SK-N-SH (cell line): ENCODE measurements at regions not wholly inside any gene's neighbourhood (a gene's known extent, or its start where the extent isn't known, plus 50 kb on each side); places are given as distances from the start of the nearest gene placed in this dataset.

Source experiments
- CTCF ChIA-PET: fragments of 300-600, 350-600 bp; formaldehyde crosslinking; extraction: SDS; loops from one replicate; lab custom pipeline; 2021; lab: Yijun Ruan, JAX
- POLR2A ChIA-PET: fragments of 350-600 bp; sonication (Branson Sonifier 250); formaldehyde crosslinking; extraction: SDS; loops from one replicate; lab custom pipeline; 2020; ENCODE audit warnings: antibody characterized with exemption, inconsistent platforms; lab: Yijun Ruan, JAX
- DNase-seq: peaks from one replicate; pipeline ENCODE4 v3.0.0; 2012
- H2AFZ ChIP-seq: fragments of 200-600 bp; sonication (generic); 2 replicates; pipeline ENCODE4 v1.8.1; 2016; ENCODE audit warnings: antibody characterized with exemption, mild to moderate bottlenecking, low read depth
- H3F3A ChIP-seq: fragments of 200-600 bp; sonication (generic); replicated peaks from 2 replicates; pipeline ENCODE3; 2016; ENCODE audit warnings: antibody characterized with exemption, mild to moderate bottlenecking; ENCODE audit not compliant: insufficient read depth
- H3K27ac ChIP-seq, 2 experiments: fragments of 200-500 bp in 1 of 2; fragments of 200-600 bp in 1 of 2; sonication (Bioruptor generic) in 1 of 2; sonication (generic), shearing (Covaris generic) in 1 of 2; 2 replicates each; pipeline versions ENCODE4 v1.5.1 to v1.6.1; 2014 to 2016; ENCODE audit warnings: low read depth in 2 of 2, inconsistent platforms in 1 of 2, low read length in 1 of 2, mild to moderate bottlenecking in 1 of 2, mixed read lengths in 1 of 2
- H3K27me3 ChIP-seq: fragments of 200-600 bp; sonication (generic), shearing (Covaris generic); 2 replicates; pipeline ENCODE4 v1.6.1; 2016; ENCODE audit warnings: mixed run types; ENCODE audit not compliant: insufficient read depth
- H3K36me3 ChIP-seq, 2 experiments: fragments of 200-500 bp in 1 of 2; fragments of 200-600 bp in 1 of 2; sonication (Bioruptor generic) in 1 of 2; sonication (generic) in 1 of 2; replicated peaks in 1 of 2; 2 replicates each; pipeline versions ENCODE3 to v1.5.1; 2014 to 2016; ENCODE audit warnings: low read length in 1 of 2, mild to moderate bottlenecking in 1 of 2; ENCODE audit not compliant: insufficient read depth in 2 of 2, control insufficient read depth in 1 of 2
- H3K4me1 ChIP-seq, 2 experiments: fragments of 200-500 bp in 1 of 2; fragments of 200-600 bp in 1 of 2; sonication (Bioruptor generic) in 1 of 2; sonication (generic), shearing (Covaris generic) in 1 of 2; 2 replicates each; pipeline versions ENCODE4 v1.5.1 to v1.6.1; 2014 to 2016; ENCODE audit warnings: low read depth in 1 of 2, low read length in 1 of 2, mixed run types in 1 of 2; ENCODE audit not compliant: insufficient read depth in 2 of 2, control insufficient read depth in 1 of 2
- H3K4me2 ChIP-seq: fragments of 200-600 bp; sonication (generic), shearing (Covaris generic); 2 replicates; pipeline ENCODE4 v1.6.1; 2017; ENCODE audit warnings: mixed run types
- H3K4me3 ChIP-seq, 2 experiments: fragments of 200-500 bp in 1 of 2; fragments of 200-600 bp in 1 of 2; sonication (Bioruptor generic) in 1 of 2; sonication (generic), shearing (Covaris generic) in 1 of 2; 2 replicates each; pipeline versions ENCODE4 v1.5.1 to v1.8.1; 2014 to 2016; ENCODE audit warnings: low read depth in 2 of 2, inconsistent platforms in 1 of 2, low read length in 1 of 2, mild to moderate bottlenecking in 1 of 2, mixed read lengths in 1 of 2, moderate library complexity in 1 of 2
- H3K79me2 ChIP-seq: fragments of 200-600 bp; sonication (generic); 2 replicates; pipeline ENCODE4 v1.8.1; 2017; ENCODE audit warnings: mild to moderate bottlenecking; ENCODE audit not compliant: insufficient read depth
- H3K9ac ChIP-seq: fragments of 200-600 bp; sonication (generic); 2 replicates; pipeline ENCODE4 v1.6.1; 2017; ENCODE audit warnings: mixed run types
- H3K9me2 ChIP-seq: fragments of 200-600 bp; sonication (generic); 2 replicates; pipeline ENCODE4 v1.6.1; 2017; ENCODE audit warnings: mixed run types
- H3K9me3 ChIP-seq: fragments of 200-600 bp; sonication (generic); 2 replicates; pipeline ENCODE4 v1.6.1; 2017; ENCODE audit warnings: mixed run types, mild to moderate bottlenecking, moderate library complexity
- H4K20me1 ChIP-seq: fragments of 200-600 bp; sonication (generic); 2 replicates; pipeline ENCODE4 v1.6.1; 2017; ENCODE audit warnings: mild to moderate bottlenecking, mixed run types; ENCODE audit not compliant: insufficient read depth
- CHD2 ChIP-seq: fragments of 150-350 bp; IDR thresholded peaks from 2 replicates; pipeline ENCODE4 v1.6.1; 2018; ENCODE audit warnings: low read length; ENCODE audit not compliant: partially characterized antibody
- ELF1 ChIP-seq: IDR thresholded peaks from 2 replicates; pipeline ENCODE4 v1.4.0; 2012
- EP300 ChIP-seq, 2 experiments: IDR thresholded peaks; 2 replicates each; pipeline versions ENCODE4 v1.4.0 to v1.6.1; 2012; ENCODE audit warnings: borderline replicate concordance in 1 of 2, low read depth in 1 of 2, low read length in 1 of 2
- FOSL2 ChIP-seq: IDR thresholded peaks from 2 replicates; pipeline ENCODE4 v1.4.0; 2012; ENCODE audit warnings: low read depth, mild to moderate bottlenecking, moderate library complexity, borderline replicate concordance
- FOXJ3 ChIP-seq: sonication (generic); formaldehyde crosslinking; IDR thresholded peaks from 2 replicates; pipeline ENCODE4 v1.5.1; 2020; ENCODE audit warnings: mild to moderate bottlenecking, missing genetic modification reagents
- GABPA ChIP-seq: IDR thresholded peaks from 2 replicates; pipeline ENCODE4 v1.4.0; 2012; ENCODE audit warnings: low read depth, mild to moderate bottlenecking
- GATA2 ChIP-seq: sonication (generic); formaldehyde crosslinking; IDR thresholded peaks from 2 replicates; pipeline ENCODE4 v1.5.0; 2020; ENCODE audit warnings: mild to moderate bottlenecking, missing genetic modification reagents
- JUND ChIP-seq: IDR thresholded peaks from 2 replicates; pipeline ENCODE4 v1.4.0; 2012
- MAX ChIP-seq: IDR thresholded peaks from 2 replicates; pipeline ENCODE4 v1.4.0; 2012; ENCODE audit warnings: low read depth
- MXI1 ChIP-seq: IDR thresholded peaks from 2 replicates; pipeline ENCODE4 v1.6.1; 2012; ENCODE audit warnings: mild to moderate bottlenecking, low read depth, low read length, improper control_type of control experiment
- NFIC ChIP-seq: IDR thresholded peaks from 2 replicates; pipeline ENCODE4 v1.4.0; 2012; ENCODE audit warnings: borderline replicate concordance
- NRF1 ChIP-seq: IDR thresholded peaks from 2 replicates; pipeline ENCODE4 v1.6.1; 2012; ENCODE audit warnings: low read depth, mild to moderate bottlenecking, low read length
- RAD21 ChIP-seq: IDR thresholded peaks from 2 replicates; pipeline ENCODE4 v1.6.1; 2012; ENCODE audit warnings: mild to moderate bottlenecking, low read length
- REST ChIP-seq: IDR thresholded peaks from 2 replicates; pipeline ENCODE4 v1.6.1; 2012; ENCODE audit warnings: mild to moderate bottlenecking, low read depth, low read length, moderate library complexity
- RFX5 ChIP-seq: IDR thresholded peaks from 2 replicates; pipeline ENCODE4 v1.6.1; 2012; ENCODE audit warnings: mild to moderate bottlenecking, improper control_type of control experiment, low read length
- SIN3A ChIP-seq: IDR thresholded peaks from 2 replicates; pipeline ENCODE4 v1.6.1; 2012; ENCODE audit warnings: low read depth, mild to moderate bottlenecking, low read length, moderate library complexity, borderline replicate concordance
- SMC3 ChIP-seq: IDR thresholded peaks from 2 replicates; pipeline ENCODE4 v1.6.1; 2012; ENCODE audit warnings: low read depth, low read length, improper control_type of control experiment
- TAF1 ChIP-seq: IDR thresholded peaks from 2 replicates; pipeline ENCODE4 v1.6.1; 2012; ENCODE audit warnings: low read depth, mild to moderate bottlenecking, low read length, moderate library complexity, borderline replicate concordance
- TCF12 ChIP-seq: IDR thresholded peaks from 2 replicates; pipeline ENCODE4 v1.4.0; 2012
- TEAD4 ChIP-seq: IDR thresholded peaks from 2 replicates; pipeline ENCODE4 v1.4.0; 2012; ENCODE audit warnings: mild to moderate bottlenecking, borderline replicate concordance; ENCODE audit not compliant: insufficient read depth
- WGBS: methylation state at CpG from one replicate; pipeline ENCODE4 v1.1.6; 2017; ENCODE audit warnings: low lambda C conversion rate; 5-methylcytosine and 5-hydroxymethylcytosine counted together
- TF ChIP-seq, protein P1 (sequence below): fragments of 150-350 bp; IDR thresholded peaks from 2 replicates; pipeline ENCODE4 v1.6.1; 2017; ENCODE audit warnings: antibody characterized with exemption, low read length, low read depth, borderline replicate concordance
- TF ChIP-seq, protein P2 (sequence below): fragments of 200-600 bp; sonication (generic); IDR thresholded peaks from 2 replicates; pipeline ENCODE4 v1.6.1; 2017; ENCODE audit warnings: antibody characterized with exemption, mild to moderate bottlenecking, moderate library complexity

DNA sequence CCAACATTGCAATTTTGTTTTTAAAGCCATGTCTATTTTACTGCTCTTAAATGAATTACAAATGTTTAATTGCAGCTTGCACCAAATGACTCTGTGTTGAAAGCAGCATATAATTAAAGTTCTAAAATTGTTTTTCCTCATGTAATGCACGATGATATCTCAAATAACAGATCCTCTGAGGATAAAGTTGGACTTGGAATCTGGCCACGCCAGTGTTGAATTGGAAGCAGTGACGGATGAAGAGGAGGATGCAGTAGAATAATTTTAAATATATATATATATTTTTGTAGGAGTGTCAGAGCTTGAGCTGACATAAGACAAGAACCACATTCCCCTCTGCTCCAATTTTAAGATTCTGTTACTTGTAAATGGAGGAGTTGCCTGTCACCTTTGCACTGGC, 406.6 kb upstream of the DPPA4 start (continued):
- TF ChIP-seq NRF1 (no peak), TCF12 (no peak), JUND (no peak), MXI1 (no peak)
- TF ChIP-seq, all 33 proteins: peak for 0

- ChIA-PET CTCF (no interaction called here), POLR2A (no interaction called here)
- H3K4me3 ChIP-seq, result no peak overlapping the region
- WGBS, result 65% methylated on average over 5 of the region's 5 CpGs
- H3K4me2 ChIP-seq, result no peak overlapping the region
- no peak overlapping the region for H2AFZ ChIP-seq
- no peak for DNase-seq
- H3K9me2 ChIP-seq, result no peaks in the 10 kb centered on the region
- no peaks in the 10 kb centered on the region for H4K20me1 ChIP-seq
- H3K9ac ChIP-seq, result no peak overlapping the region
- H3K9me3 ChIP-seq, result no peaks in the 10 kb centered on the region
- H3K27me3 ChIP-seq, result no peaks in the 10 kb centered on the region
- no peaks in the 10 kb centered on the region for H3F3A ChIP-seq
- H3K4me1 ChIP-seq, result no peaks in the 10 kb centered on the region
- H3K79me2 ChIP-seq, result no peaks in the 10 kb centered on the region
- no peaks in the 10 kb centered on the region for H3K36me3 ChIP-seq
- H3K27ac ChIP-seq, result no peak overlapping the region
- TF ChIP-seq ELF1 (no peak), FOSL2 (no peak), FOXJ3 (no peak), CHD2 (no peak), RFX5 (no peak), GATA2 (no peak), EP300 (IDR thresholded peaks at IDR 0.05; ENCODE audit: borderline replicate concordance in 1 of 2, low read depth in 1 of 2, low read length in 1 of 2) (no peak), GABPA (no peak), NRF1 (no peak), RAD21 (no peak), MAX (no peak), TEAD4 (no peak), NFIC (no peak), SIN3A (no peak), TAF1 (no peak), REST (no peak), SMC3 (no peak)
- TF ChIP-seq, protein P1, sequence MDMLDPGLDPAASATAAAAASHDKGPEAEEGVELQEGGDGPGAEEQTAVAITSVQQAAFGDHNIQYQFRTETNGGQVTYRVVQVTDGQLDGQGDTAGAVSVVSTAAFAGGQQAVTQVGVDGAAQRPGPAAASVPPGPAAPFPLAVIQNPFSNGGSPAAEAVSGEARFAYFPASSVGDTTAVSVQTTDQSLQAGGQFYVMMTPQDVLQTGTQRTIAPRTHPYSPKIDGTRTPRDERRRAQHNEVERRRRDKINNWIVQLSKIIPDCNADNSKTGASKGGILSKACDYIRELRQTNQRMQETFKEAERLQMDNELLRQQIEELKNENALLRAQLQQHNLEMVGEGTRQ, result no peak
- TF ChIP-seq, protein P2, sequence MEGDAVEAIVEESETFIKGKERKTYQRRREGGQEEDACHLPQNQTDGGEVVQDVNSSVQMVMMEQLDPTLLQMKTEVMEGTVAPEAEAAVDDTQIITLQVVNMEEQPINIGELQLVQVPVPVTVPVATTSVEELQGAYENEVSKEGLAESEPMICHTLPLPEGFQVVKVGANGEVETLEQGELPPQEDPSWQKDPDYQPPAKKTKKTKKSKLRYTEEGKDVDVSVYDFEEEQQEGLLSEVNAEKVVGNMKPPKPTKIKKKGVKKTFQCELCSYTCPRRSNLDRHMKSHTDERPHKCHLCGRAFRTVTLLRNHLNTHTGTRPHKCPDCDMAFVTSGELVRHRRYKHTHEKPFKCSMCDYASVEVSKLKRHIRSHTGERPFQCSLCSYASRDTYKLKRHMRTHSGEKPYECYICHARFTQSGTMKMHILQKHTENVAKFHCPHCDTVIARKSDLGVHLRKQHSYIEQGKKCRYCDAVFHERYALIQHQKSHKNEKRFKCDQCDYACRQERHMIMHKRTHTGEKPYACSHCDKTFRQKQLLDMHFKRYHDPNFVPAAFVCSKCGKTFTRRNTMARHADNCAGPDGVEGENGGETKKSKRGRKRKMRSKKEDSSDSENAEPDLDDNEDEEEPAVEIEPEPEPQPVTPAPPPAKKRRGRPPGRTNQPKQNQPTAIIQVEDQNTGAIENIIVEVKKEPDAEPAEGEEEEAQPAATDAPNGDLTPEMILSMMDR, result no peak
Measured at GRCh38 chr3:109772520-109772919, 435.2 kb upstream of the DPPA4 start.
